NCI-H146 treated with DMSO at 0.1 percent for 48 hours (cell line): ENCODE measurements at regions not wholly inside any gene's neighbourhood (a gene's known extent, or its start where the extent isn't known, plus 50 kb on each side); places are given as distances from the start of the nearest gene placed in this dataset.
"Not testable (repeated sequence)": the region's sequence is repeated elsewhere in the genome, so short reads cannot be mapped to it uniquely, and the experiment has no call there.

ENCODE experiments used
- DNase-seq: peaks from one replicate; lab custom pipeline; 2025; ENCODE audit not compliant: unreplicated experiment; lab: John Stamatoyannopoulos, UW

GRCh38 chr3:40695848-40696247 lies 171.1 kb downstream of the ZNF621 start:
- DNase-seq, result no peak

GRCh38 chr3:40698611-40699010 lies 173.9 kb downstream of the ZNF621 start:
- DNase-seq, result not testable (repeated sequence)

DNA sequence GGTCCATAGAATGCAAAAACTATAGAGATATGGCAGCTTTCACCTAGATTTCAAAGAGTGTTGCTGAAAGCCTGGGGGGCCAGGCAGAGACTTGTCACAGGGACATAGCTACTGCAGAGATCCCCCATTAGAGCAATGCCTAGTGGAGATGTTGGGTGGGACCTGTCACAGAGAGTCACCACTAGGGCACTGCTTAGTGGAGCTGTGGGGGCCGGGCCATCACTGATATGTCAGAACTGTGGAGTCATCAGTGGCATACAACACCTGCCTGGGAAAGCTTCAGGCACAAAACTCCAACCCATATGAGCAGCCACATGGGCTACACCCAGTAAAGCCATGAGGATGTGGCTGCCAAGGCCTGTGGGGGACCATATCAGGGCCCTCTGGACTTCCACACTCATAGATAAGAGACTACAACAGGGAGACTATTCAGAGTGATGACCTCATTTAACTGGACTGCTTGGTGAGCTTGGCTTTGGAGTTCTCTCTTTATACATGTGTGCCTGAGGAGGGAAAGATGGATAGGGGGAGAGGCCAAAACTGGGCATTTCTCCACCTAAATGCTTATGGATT lies 176.3 kb downstream of the ZNF621 start:
- DNase-seq, result no peak

DNA sequence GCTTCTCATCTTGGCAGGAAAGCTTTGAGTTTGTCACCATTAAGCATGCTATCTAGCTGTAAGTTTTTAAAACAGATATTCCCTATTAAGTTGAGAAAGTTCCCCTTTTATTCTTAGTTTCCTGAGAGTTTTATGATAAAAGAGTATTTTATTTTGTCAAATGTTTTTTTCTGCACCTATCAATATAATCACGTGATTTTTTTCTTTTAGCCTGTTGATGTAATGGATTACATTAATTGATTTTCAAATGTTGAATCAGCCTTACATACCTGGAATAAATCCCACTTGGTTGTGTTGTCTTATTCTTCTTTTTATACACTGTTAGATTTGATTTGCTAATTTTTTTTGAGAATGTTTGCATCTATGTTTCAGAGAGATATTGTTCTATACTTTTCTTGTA lies 179.5 kb downstream of the ZNF621 start:
- no peak for DNase-seq

DNA sequence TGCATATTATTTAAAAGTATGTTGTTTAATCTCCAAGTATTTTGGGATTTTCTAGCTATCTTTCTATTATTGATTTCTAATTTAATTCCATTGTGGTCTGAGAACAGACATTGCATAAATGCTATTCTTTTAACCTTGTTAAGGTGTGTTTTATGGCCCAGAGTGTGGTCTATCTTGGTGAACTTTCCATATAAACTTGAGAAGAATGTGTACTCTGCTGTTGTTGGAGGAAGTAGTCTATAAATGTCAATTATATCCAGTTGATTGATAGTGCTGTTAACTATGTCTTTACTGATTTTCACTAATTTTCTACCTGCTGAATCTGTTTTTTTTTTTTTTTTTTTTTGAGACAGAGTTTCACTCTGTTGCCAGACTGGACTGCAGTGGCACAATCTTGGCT lies 180.9 kb downstream of the ZNF621 start:
- DNase-seq, result no peak

DNA sequence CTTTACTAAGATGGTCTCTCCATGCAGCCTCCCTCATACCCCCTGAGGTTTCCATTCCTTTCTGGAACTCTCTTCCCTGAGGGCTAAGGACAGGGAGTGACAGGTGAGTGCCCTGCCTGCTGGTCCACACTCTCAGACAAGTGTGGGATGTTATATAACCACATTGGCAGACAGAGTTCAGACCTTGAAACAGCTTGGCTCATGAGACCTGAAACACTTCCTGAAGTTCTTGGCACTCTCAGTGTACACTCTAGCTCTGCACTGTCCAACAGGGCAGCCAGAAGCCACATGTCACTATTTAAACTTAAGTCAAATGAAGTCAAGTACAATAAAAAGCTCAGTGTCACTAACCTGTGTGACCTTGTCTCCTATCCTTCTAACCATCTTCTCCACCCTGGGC lies 188.5 kb downstream of the ZNF621 start:
- DNase-seq, result no peak

DNA sequence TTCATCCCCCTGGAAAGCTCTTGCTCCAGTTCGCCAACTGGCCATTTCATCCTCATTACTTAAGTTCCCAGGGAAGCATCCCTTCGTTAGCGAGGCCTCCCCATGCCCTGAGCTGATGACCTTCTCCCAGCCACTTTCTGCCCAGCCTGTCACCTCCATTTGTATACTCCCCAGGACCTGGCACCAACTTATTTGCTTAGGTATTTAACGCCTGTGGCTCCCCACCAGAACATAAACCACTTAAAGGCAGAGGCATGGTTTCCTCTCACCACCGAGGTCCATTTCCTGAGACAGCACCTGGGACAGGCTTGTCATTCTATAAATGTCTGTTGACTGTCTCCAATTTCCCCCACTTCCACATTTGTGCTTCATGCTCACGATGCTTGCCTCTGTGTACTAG lies 189.0 kb downstream of the ZNF621 start:
- DNase-seq, result no peak

- DNase-seq, result no peak
Observed at GRCh38 chr3:40714771-40715345, 190.1 kb downstream of the ZNF621 start.

DNA sequence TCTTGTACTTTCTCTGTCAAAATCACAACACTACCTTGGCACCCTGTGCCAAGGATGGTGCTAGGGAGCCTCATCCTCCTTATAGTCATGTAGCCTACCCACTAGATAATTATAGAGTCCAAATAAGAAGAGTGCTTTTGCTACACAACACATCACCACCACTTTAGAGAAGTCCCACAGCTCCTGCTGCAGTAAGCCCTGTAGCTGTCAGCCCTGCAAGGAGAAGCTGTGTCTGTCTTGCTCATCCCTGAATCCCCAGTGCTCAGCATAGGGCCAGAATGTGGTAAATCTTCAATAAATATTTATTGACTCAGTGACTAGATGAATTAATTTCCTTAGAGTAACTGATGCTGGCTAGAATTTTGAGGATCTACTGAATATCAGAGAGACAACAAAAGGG lies 190.8 kb downstream of the ZNF621 start:
- DNase-seq, result no peak

GRCh38 chr3:40717471-40717870 lies 192.7 kb downstream of the ZNF621 start:
- DNase-seq, result no peak

GRCh38 chr3:40718209-40718608 lies 193.4 kb downstream of the ZNF621 start:
- DNase-seq, result no peak

DNA sequence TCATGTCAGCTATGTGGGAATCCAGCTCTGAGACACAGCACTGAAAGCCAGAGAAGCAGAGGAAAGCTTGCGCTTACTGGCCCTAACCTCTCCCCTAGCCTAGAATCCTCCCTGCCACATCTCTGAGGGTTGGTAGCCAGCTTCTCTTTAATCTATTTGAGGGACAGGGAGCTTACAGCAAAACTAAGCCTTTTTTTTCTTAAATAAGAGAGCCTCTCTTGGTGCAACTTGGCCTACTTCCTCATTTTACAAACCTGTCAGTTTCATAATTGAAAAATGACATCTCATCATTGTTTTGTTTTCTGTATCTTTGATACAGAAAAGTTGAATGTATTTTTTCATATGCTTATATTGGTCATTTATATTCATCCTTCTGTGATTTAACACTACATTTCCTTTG lies 193.9 kb downstream of the ZNF621 start:
- no peak for DNase-seq

- DNase-seq, result no peak
Observed at GRCh38 chr3:40719660-40720287, 195.0 kb downstream of the ZNF621 start.

DNA sequence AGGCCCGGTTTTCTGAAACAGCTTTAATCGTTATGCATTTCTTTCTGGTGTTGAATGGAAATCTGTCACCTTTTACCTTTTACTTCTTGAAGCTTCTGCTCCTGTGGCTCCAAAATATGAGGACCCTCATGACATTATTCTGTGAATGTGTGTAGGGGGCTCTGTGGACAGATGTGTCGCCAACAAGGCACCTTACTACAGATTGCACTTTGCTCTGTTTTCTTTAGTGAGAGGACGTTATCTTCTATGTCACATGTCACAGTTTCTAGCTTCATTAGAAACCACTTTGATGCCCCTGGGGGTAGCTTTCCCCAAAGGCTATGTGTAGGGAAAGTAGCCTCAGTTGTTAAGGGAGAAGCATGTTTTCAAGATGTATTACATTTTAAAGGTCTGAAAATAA lies 195.6 kb downstream of the ZNF621 start:
- DNase-seq, result no peak

DNA sequence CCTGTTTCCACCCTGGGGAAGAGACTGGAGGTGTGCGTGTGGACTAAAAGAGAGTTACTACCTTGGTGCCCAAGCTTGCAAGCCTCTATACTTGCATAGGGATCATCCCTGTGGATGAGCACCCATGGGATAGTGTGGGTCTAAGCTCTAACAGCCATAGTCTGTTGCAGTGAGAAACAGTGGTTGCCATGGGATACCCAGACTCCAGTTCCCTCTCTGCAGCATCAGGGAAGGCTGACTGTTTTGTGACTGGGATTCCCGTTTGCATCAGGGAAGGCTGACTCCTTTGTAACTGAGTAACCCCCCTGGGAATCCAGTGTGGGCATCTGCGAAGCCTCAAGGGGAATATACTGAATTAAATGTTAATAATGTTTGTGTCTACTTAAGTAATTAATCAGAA lies 196.1 kb downstream of the ZNF621 start:
- no peak for DNase-seq

- DNase-seq, result no peak
Observed at GRCh38 chr3:40723083-40723660, 198.4 kb downstream of the ZNF621 start.

DNA sequence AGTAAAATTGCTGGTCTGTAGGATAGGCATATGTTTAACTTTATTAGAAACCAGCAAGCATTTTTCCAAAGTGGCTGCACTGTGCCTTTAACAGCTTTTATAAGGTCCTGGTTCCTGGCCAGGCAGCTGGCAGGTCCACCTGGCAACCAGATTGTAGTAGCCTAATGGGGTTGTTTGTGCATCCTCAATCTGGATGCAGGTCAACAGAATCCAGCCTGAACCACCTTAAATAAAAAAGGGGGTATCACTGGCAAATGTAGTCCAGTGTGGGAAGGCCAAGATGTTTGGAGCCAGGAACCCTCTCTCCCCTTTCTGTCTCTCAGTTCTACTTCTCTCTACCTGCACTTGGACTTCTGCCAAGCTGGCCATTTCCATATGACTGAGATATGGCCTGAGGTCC lies 200.3 kb downstream of the ZNF621 start:
- no peak for DNase-seq

- DNase-seq, result no peak
Observed at GRCh38 chr3:40731445-40731844, 206.7 kb downstream of the ZNF621 start.

- no peak for DNase-seq
Observed at GRCh38 chr3:40736943-40737342, 212.2 kb downstream of the ZNF621 start.

- no peak for DNase-seq
Observed at GRCh38 chr3:40737343-40737742, 212.6 kb downstream of the ZNF621 start.

GRCh38 chr3:40739971-40740370 lies 215.2 kb downstream of the ZNF621 start:
- no peak for DNase-seq

GRCh38 chr3:40741729-40742128 lies 217.0 kb downstream of the ZNF621 start:
- DNase-seq, result no peak
